HG02884 (cell line): ENCODE measurements at regions not wholly inside any gene's neighbourhood (a gene's known extent, or its start where the extent isn't known, plus 50 kb on each side); places are given as distances from the start of the nearest gene placed in this dataset.
"Not testable (repeated sequence)": the region's sequence is repeated elsewhere in the genome, so short reads cannot be mapped to it uniquely, and the experiment has no call there.

ENCODE experiments used
- ATAC-seq: cut with Tn5 transposase; IDR thresholded peaks from one replicate; pipeline ENCODE4 v1.9.1; 2021; ENCODE audit warnings: mild to moderate bottlenecking, moderate library complexity; ENCODE audit not compliant: unreplicated experiment

DNA sequence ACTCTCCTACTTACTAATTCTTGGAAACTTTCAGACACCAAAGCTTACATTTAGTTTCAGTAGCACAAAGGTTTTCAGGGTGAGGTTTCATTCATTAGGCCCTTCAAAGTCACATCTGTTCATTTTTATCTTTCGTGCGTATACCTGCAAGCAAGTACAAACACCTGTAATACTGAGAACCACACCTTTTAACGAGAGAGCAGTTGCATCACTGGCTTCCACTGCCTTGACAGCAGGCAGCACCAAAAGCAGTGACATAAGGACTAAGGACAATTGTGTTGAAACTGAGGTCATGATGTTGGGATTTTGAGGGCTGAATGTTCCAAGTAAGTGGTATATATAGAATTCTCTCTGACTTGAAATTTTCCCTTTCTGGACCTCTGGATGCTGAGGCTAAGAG is 61.1 kb downstream of the GOLGA6L25 start:
- ATAC-seq, result not testable (repeated sequence)

DNA sequence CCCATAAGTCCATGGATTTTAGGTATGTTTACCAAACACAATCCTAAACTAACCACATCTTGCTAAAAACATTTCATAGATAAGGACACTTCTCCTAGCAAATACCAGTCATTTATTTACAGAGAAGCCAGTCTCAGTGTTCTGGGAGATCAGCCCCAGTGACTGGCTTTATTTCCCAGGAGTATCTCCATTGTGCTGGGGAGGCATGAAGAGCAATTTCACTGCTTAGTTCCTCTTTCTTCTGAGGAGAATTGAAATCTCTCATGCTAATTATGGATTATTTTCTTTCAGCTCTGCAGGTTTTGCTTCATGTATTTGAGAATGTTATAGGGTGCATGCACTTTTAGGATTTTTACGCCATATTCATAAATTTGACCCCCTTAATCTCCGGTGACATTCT is 68.3 kb downstream of the GOLGA6L25 start:
- peak; percentile 33 for ATAC-seq

DNA sequence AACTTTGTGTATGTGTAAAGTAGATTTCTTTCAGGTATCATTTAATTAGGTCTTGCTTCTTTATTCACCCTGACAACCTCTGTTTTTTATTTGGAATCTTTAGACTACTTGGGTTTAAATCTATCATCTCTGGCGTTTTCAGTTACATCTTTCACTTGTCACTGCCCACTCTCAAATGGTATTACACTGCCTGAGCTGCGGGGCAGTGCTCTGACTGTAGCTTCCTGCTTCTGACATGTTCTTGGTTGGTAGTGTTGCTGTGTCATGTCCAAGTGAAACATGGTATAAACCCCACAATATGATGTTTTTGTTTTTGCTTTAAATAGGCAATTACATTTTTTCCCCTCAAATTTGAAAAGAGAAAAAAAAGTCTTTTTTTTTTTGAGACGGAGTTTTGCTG is 68.8 kb downstream of the GOLGA6L25 start:
- ATAC-seq, result peak; percentile 60

DNA sequence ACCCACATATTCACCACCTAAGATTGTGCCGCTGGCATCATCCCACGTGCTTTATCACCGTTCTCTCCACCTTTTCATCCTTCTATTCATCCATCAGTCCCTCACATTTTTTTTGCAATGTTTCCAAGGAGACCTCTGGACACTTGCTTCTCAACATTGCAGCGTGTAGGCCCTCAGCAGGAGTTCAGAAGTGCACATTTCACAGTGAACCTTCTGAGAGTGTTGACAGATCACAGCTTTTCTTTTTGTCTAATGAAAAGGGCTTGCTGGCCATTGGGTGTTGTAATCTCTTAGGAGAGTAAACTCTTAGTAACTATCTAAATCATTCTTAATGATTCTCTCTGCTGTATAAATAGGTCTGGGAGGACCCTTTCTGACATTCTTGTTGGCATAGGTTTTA is 71.0 kb downstream of the GOLGA6L25 start:
- ATAC-seq, result not testable (repeated sequence)

DNA sequence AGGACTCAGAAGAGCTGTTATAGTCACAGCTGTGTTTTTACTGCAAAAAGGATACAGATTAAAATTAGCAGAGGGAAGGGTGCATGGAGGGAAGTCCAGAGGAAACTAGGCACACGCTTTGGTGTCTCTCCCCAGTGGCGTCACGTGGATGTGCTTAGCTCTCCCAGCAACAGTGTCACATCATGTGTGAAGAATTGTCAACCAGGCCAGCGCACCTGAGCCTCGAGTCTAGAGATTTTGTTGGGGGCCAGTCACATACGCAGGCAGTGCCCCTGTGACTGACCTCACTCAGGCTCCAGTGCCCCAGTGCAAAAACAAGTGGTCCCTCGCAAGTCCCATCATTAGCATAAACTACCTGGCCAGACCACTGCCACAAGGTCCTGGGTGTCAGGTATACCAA is 73.2 kb downstream of the GOLGA8M start:
- not testable (repeated sequence) for ATAC-seq
